Hematopoietic multipotent progenitor cell treated with erythropoietin and hydrocortisone succinate and interleukin-3 and kit ligand, for 15 days (in vitro differentiated cells): ENCODE measurements at regions not wholly inside any gene's neighbourhood (a gene's known extent, or its start where the extent isn't known, plus 50 kb on each side); places are given as distances from the start of the nearest gene placed in this dataset.
"Not testable (repeated sequence)": the region's sequence is repeated elsewhere in the genome, so short reads cannot be mapped to it uniquely, and the experiment has no call there.

ENCODE experiments used
- DNase-seq: peaks from one replicate; pipeline ENCODE4 v3.0.0-alpha.2; 2015; ENCODE audit warnings: low spot score

GRCh38 chr20:61096463-61096862 lies 155.6 kb upstream of the CDH4 start:
- no peak for DNase-seq

- DNase-seq: no peak
Observed at GRCh38 chr20:61099806-61100205, 152.3 kb upstream of the CDH4 start.

- no peak for DNase-seq
Observed at GRCh38 chr20:61100489-61100888, 151.6 kb upstream of the CDH4 start.

- not testable (repeated sequence) for DNase-seq
Observed at GRCh38 chr20:61101321-61101720, 150.7 kb upstream of the CDH4 start.

- DNase-seq: no peak
Observed at GRCh38 chr20:61104232-61104631, 147.8 kb upstream of the CDH4 start.

- no peak for DNase-seq
Observed at GRCh38 chr20:61105395-61105794, 146.7 kb upstream of the CDH4 start.

GRCh38 chr20:61106438-61106837 lies 145.6 kb upstream of the CDH4 start:
- DNase-seq: no peak

- DNase-seq: no peak
Observed at GRCh38 chr20:61109221-61109805, 142.7 kb upstream of the CDH4 start.

GRCh38 chr20:61112515-61112914 lies 139.5 kb upstream of the CDH4 start:
- DNase-seq: no peak

GRCh38 chr20:61113731-61114130 lies 138.3 kb upstream of the CDH4 start:
- no peak for DNase-seq

GRCh38 chr20:61114493-61115175 lies 137.4 kb upstream of the CDH4 start:
- DNase-seq: no peak

- no peak for DNase-seq
Observed at GRCh38 chr20:61115364-61116065, 136.5 kb upstream of the CDH4 start.

GRCh38 chr20:61117725-61118124 lies 134.3 kb upstream of the CDH4 start:
- no peak for DNase-seq

- no peak for DNase-seq
Observed at GRCh38 chr20:61118429-61119224, 133.4 kb upstream of the CDH4 start.

GRCh38 chr20:61119273-61119672 lies 132.8 kb upstream of the CDH4 start:
- no peak for DNase-seq

GRCh38 chr20:61119794-61120410 lies 132.2 kb upstream of the CDH4 start:
- DNase-seq: no peak

GRCh38 chr20:61120595-61121515 lies 131.2 kb upstream of the CDH4 start:
- peak; percentile 4 for DNase-seq

GRCh38 chr20:61121661-61122060 lies 130.4 kb upstream of the CDH4 start:
- no peak for DNase-seq

GRCh38 chr20:61123286-61123685 lies 128.8 kb upstream of the CDH4 start:
- no peak for DNase-seq

GRCh38 chr20:61123751-61124368 lies 128.2 kb upstream of the CDH4 start:
- no peak for DNase-seq

GRCh38 chr20:61125076-61125475 lies 127.0 kb upstream of the CDH4 start:
- no peak for DNase-seq
